Left lung (tissue), 4 donors: ENCODE measurements at regions not wholly inside any gene's neighbourhood (a gene's known extent, or its start where the extent isn't known, plus 50 kb on each side); places are given as distances from the start of the nearest gene placed in this dataset.

Experiments used
- ATAC-seq: fragments of 200-7000 bp; cut with Tn5 transposase; one replicate; pipeline ENCODE4 v1.9.1; 2020; ENCODE audit warnings: moderate library complexity
- DNase-seq, 4 donors: peaks; one replicate each; pipeline ENCODE4 v3.0.0-alpha.2; 2013 to 2020
- H3K27ac ChIP-seq, 2 donors: fragments of 200-600 bp; sonication (generic) in 1 of 2; one replicate each; pipeline versions ENCODE4 v1.5.0 to v1.8.0; 2020 to 2021
- H3K27me3 ChIP-seq, 2 donors: fragments of 200-600 bp; sonication (generic) in 1 of 2; one replicate each; pipeline versions ENCODE4 v1.5.0 to v1.8.0; 2020 to 2021
- H3K36me3 ChIP-seq, 2 donors: fragments of 200-600 bp; sonication (generic) in 1 of 2; one replicate each; pipeline versions ENCODE4 v1.5.0 to v1.8.0; 2020 to 2021
- H3K4me1 ChIP-seq, 2 donors: fragments of 200-600 bp; one replicate each; pipeline ENCODE4 v1.8.0; 2021
- H3K4me3 ChIP-seq, 2 donors: fragments of 200-600 bp; sonication (generic) in 1 of 2; one replicate each; pipeline versions ENCODE4 v1.5.0 to v1.8.0; 2020 to 2021; ENCODE audit warnings: mild to moderate bottlenecking in 1 of 2
- H3K9me3 ChIP-seq, 2 donors: fragments of 200-600 bp; sonication (generic) in 1 of 2; one replicate each; pipeline versions ENCODE4 v1.5.0 to v1.8.0; 2020 to 2021
- CTCF ChIP-seq, 2 donors: fragments of 200-600 bp; sonication (generic) in 1 of 2; IDR thresholded peaks; one replicate each; pipeline versions ENCODE4 v1.5.0 to v1.8.0; 2021; ENCODE audit warnings: antibody characterized with exemption in 2 of 2
- intact Hi-C, 2 donors: fragments of 100-400 bp; cut with DNase I; formaldehyde crosslinking; loops; one replicate each; pipeline versions ENCODE4 v1.11.2 to v1.14.2; 2022
- donor health status: DM: no; HTN: yes; CAD: no.
- donor health status: DM: no; HTN: no; CAD: no.

GRCh38 chr10:30786906-30787305 is 157.4 kb upstream of the LYZL2 start:
- intact Hi-C loops: no loop called here
- no peak for TF ChIP-seq CTCF (IDR thresholded peaks at IDR 0.05)
- no peak for ATAC-seq
- Histone ChIP-seq H3K27ac (no peak overlapping the region), H3K27me3 (no peaks in the 10 kb centered on the region), H3K4me1 (peaks cover 0 to 31% of the 10 kb centered on the region in 2 donors), H3K36me3 (no peaks in the 10 kb centered on the region), H3K9me3 (no peaks in the 10 kb centered on the region), H3K4me3 (no peak overlapping the region)
- DNase-seq: no peak

- H3K27me3 ChIP-seq: no peaks in the 10 kb centered on the region
- TF ChIP-seq CTCF (IDR thresholded peaks at IDR 0.05): no peak
- intact Hi-C loops: no loop called here
- ATAC-seq: no peak
- no peaks in the 10 kb centered on the region for H3K9me3 ChIP-seq
- no peak for DNase-seq
- no peaks in the 10 kb centered on the region for H3K36me3 ChIP-seq
- peak overlapping the region in 1 of 2 donors; percentile 94 for H3K27ac ChIP-seq
- peaks cover 0 to 31% of the 10 kb centered on the region in 2 donors for H3K4me1 ChIP-seq
- H3K4me3 ChIP-seq: no peak overlapping the region
Measured at GRCh38 chr10:30786131-30786530, 156.6 kb upstream of the LYZL2 start.

GRCh38 chr10:30784897-30785605 is 155.5 kb upstream of the LYZL2 start:
- H3K4me1 ChIP-seq: peaks cover 0 to 31% of the 10 kb centered on the region in 2 donors
- intact Hi-C loops: no loop called here
- H3K4me3 ChIP-seq: peak overlapping the region; percentile 45 to 67
- peak; percentile 87 for ATAC-seq
- H3K27ac ChIP-seq: peak overlapping the region; percentile 92 to 94
- H3K9me3 ChIP-seq: no peaks in the 10 kb centered on the region
- peak; percentile 77 to 90 (median 84) for DNase-seq
- TF ChIP-seq CTCF (IDR thresholded peaks at IDR 0.05): no peak
- no peaks in the 10 kb centered on the region for H3K27me3 ChIP-seq
- no peaks in the 10 kb centered on the region for H3K36me3 ChIP-seq

- DNase-seq (peak in 2 of 4 donors; percentile 57 to 62), ATAC-seq (peak; percentile 28)
- peaks cover 0 to 31% of the 10 kb centered on the region in 2 donors for H3K4me1 ChIP-seq
- intact Hi-C loops: no loop called here
- TF ChIP-seq CTCF (IDR thresholded peaks at IDR 0.05): no peak
- no peaks in the 10 kb centered on the region for H3K27me3 ChIP-seq
- no peaks in the 10 kb centered on the region for H3K9me3 ChIP-seq
- no peaks in the 10 kb centered on the region for H3K36me3 ChIP-seq
- peak overlapping the region; percentile 45 to 67 for H3K4me3 ChIP-seq
- peak overlapping the region; percentile 92 to 94 for H3K27ac ChIP-seq
Measured at GRCh38 chr10:30784524-30784896, 155.0 kb upstream of the LYZL2 start.

- H3K4me3 ChIP-seq: peak overlapping the region; percentile 45 to 67
- TF ChIP-seq CTCF (IDR thresholded peaks at IDR 0.05): peak; percentile 65 to 79
- peaks cover 0 to 31% of the 10 kb centered on the region in 2 donors for H3K4me1 ChIP-seq
- H3K27me3 ChIP-seq: no peaks in the 10 kb centered on the region
- peak overlapping the region; percentile 92 to 94 for H3K27ac ChIP-seq
- no peaks in the 10 kb centered on the region for H3K36me3 ChIP-seq
- peak; percentile 91 for ATAC-seq
- no peaks in the 10 kb centered on the region for H3K9me3 ChIP-seq
- DNase-seq: peak; percentile 80 to 95 (median 89)
- intact Hi-C loops: no loop called here
Measured at GRCh38 chr10:30783939-30784501, 154.5 kb upstream of the LYZL2 start.
